MV-4-11 (cell line): ENCODE measurements at regions not wholly inside any gene's neighbourhood (a gene's known extent, or its start where the extent isn't known, plus 50 kb on each side); places are given as distances from the start of the nearest gene placed in this dataset.
A peak's percentile ranks its signal among the peaks of the same experiment; 100 is the strongest.

Experiments
- DNase-seq: peaks from one replicate; lab custom pipeline; 2025; lab: John Stamatoyannopoulos, UW

DNA sequence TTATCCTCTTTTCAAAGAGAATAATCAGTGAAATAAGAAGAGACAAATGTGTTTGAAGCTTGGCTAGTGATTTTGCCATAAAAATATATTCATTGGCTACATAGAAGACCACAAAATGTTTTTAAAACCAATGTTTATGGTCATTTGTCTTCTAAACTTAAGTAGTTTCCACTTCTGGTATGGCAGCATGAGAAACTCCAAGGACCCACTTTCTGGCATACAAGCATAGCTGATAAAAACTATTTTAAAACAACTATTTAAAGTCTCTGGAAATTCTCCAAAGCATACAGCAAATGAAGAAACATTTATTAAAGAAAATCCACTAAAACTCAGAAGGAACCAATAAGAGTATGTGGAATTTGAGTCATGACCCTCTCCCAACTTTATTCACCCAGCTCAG, 89.2 kb upstream of the TOMM7 start:
- no peak for DNase-seq

DNA sequence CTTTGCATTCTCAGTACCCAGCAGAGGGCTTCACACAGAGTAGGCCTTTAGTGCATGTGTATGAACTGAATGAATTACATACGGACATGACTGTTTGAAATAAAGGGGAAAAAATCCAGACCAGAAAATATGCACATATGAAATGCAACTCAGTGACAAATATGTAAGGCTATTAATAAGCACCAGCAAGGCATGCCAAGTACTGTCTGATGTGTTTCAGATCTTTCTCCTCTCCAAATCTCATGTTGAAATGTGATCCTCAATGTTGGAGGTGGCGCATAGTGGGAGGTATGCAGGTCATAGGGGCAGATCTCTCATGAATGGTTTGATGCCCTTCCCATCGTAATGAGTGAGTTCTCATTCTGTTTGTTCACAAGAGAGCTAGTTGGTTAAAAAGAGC, 87.3 kb upstream of the TOMM7 start:
- DNase-seq: no peak

DNA sequence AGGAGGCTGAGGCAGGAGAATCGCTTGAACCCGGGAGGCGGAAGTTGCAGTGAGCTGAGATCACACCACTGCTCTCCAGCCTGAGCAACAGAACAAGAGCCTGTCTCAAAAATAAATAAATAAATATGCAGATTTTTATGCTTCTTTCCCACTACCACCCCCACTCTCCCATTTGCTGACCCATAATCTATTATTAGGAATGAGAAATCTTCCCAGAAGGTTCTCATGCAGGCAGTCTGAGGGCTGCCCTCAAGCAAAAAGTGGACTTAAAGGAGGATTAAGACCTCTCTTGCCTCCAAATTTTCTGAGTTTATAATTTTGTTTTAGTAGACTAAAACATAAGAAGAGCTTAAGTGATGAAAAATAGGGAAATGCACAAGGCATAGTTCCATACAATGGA, 85.2 kb upstream of the TOMM7 start:
- no peak for DNase-seq

DNA sequence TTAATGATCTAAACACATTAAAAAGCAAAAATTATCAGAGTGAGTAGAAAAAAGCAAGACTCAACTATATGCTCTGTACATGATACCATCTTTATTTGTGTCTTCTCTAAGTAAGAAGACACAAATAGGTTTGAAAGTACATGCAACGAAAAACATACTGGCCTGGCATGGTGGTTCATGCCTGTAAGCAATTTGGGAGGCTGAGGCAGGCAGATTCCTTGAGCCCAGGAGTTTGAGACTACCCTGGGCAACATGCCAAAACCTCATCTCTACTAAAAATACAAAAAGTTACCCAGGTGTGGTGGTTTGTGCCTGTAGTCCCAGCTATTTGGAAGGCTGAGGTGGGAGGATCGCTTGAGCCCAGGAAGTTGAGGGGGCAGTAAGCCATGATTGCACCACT, 78.1 kb upstream of the TOMM7 start:
- DNase-seq: no peak

DNA sequence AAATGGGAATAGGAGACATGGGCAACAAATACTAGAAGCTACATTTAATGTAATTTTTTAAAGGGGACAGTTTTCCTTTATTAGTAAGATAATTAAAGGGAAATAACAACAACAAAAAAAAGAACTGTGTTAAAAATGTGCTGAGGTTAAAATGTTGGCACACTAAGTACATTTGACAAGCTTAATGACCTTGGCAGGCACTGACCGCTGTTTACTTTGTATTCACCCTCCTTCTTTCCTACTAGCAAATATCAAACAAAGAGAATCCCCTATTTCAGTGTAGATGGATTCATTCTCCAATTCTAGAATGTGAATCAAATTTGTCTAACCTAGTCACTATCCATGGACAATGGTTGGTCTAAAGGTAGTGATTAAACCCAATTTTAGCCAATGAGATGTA, 77.5 kb upstream of the TOMM7 start:
- DNase-seq: no peak

DNA sequence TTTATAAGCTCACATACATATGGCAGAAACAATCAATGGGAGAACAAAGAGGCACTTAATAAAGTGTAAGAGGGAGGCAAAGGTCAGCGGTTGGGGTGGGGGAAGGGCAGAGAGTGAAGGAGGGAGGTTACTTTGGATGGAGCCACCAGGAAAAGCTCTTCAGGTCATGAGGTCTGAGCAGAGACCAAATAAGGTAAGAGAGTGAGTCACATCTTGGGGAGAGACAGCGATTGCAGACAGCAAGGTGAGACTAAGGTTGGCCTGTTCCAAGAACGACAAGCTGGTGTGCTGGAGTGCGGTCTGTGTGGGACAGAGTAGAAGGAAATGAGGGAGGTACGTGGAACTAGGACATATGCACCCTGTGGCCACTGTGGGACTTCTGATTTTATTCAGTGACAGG, 74.3 kb upstream of the TOMM7 start:
- no peak for DNase-seq

DNA sequence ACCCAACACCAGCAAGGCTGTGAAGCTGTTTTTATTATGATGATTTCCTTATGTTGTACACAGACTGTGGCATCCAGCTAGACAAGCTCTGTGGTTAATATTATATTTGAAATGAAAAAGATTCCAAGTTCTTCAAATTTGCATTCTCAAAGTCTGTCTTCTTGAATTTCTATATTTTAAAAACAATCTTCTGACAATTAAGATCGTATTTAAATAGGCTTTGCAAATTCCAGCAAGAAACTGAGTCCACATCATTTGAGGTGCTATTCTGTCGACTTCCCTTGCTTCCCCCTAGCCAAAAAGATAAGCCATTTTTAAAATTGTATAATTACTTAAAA, 73.1 kb upstream of the TOMM7 start:
- no peak for DNase-seq

DNA sequence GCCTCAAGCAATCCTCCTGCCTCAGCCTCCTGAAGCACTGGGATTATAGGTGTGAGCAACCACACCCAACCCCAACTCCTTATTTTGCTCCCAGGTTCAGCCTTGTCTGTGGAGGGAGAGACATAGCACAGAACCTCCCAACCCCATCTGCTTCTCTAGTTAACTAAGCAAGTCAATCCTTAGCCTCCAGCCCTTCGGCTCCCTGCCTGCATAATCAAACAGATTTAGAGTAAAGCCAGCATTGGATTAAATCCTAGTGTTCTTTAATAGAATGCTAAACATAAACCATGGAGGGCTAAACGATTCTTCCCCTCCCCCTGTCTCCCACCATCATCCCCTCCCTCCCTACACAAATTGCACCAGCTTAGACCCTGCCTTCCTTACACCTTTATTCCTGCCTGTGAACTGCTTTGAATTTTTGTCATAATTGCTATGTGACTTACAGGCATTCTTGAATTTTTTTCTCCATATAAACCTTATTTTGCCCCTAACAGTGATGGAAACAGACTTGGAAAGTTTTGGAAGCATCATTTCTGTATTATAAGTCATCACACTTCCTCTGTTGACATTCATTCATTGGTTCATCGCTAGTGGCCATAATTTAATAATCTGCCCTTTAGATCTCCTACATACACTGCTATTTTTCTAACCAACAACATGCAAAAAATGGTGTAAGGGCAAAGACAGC, 72.6 kb upstream of the TOMM7 start:
- DNase-seq: no peak

DNA sequence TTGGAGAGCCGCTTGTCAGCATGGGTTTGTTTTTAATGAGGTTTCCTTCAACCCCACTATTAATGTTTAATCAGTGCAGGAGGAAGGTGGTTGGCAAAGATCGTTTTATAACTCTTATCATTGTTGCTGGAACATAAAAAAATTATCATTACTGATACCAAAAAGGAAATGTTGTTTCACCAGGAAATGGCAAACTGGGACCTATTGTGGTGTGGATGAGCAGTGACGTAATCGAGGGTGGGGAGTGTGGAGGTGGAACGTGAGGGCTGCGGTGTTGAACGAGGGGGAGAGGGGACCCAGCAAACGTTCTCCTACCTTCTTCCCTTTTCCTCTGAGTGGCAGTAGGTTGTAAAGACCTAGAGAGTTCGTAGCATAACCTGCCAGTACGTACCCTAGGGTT, 71.9 kb upstream of the TOMM7 start:
- DNase-seq: no peak

DNA sequence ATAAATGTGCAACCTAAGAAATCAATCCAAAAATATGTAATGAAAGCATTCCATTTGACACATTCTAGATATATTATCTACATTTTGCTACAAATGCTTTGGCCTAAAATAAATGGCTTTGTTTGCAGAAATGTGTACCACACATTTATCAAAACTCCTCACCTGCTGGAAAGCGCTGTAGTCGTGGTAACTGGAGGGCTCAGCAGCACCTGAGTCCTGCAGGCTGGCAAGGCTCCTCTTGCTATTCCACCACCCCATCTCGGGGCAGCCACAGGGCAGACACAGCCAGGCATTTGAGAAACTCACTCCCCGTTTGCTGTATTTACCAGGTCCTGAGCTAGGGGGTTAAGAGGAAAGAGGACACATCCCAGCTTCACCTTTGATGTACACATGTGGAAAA, 68.1 kb upstream of the TOMM7 start:
- no peak for DNase-seq

DNA sequence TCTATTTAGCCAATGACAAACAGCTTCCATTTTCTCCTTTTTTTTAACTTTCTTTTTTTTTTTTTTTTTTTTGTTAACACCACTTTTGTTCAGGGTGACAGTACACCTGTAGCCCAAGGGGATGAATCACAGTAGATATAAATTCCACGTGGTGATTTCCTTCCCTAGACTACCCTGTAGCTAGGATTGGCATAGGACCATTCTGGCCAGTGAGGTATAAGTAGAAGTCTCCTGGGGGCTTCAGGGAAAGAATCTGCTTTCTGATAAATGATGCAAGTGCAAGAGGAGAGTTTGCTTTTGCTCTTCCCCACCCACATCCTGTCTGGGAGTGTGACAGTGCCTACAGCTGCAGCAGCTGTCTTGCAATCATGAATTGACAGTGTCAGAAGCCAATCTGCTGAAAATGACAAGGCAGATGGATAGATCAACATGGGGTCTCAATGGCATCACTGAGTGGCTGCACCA, 63.2 kb upstream of the TOMM7 start:
- DNase-seq: peak; percentile 76

DNA sequence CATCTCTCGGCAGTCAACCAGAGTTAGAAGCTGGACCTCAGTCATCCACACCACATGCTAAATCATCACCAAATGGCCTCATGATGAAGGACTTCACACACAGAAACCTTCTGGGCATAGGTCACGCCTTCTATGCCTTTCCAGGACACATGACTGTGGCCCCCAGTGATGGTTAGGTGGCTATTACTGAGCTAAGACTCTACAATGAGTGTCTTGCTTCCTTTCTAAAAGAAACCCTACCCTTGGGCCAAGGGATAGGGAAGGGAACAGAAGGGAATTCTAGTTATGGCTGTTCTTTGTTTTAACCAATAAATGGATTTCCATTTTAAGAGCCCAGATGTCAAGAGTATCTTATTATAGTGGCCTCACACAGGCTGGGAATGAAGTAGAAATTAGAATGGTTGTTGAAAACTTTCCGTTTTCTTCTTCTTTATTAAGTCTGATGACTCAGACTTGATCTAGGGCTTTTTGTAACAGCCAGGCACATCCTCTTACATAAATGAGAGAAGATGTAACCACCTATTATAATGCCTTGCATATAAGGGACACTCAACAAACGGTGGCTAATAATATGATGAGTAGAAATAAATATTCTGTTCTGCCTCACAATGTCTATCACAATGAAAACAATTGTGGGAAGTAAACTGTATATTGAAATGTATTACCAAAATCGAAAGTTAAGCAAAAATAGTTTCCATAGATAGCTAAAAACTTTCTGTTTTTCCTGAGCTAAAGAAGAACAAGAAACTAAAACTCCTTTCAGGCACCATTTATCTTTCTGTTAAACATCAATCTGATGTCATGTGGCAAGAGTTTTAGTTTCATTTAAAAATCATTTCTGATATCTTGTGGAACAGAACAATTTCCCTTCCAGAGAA, 62.5 kb upstream of the TOMM7 start:
- DNase-seq: peak; percentile 60

DNA sequence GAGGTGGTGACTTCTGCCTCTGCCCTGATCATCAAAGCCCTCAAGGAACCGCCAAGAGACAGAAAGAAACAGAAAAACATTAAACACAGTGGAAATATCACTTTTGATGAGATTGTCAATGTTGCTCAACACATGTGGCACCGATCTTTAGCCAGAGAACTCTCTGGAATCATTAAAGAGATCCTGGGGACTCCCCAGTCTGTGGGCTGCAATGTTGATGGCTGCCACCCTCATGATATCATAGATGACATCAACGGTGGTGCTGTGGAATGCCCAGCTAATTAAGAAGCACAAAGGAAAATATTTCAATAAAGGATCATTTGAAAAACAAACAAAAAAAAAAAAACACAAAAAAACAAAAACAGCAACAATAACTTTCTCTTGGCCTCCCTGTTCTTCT, 59.5 kb upstream of the TOMM7 start:
- no peak for DNase-seq

DNA sequence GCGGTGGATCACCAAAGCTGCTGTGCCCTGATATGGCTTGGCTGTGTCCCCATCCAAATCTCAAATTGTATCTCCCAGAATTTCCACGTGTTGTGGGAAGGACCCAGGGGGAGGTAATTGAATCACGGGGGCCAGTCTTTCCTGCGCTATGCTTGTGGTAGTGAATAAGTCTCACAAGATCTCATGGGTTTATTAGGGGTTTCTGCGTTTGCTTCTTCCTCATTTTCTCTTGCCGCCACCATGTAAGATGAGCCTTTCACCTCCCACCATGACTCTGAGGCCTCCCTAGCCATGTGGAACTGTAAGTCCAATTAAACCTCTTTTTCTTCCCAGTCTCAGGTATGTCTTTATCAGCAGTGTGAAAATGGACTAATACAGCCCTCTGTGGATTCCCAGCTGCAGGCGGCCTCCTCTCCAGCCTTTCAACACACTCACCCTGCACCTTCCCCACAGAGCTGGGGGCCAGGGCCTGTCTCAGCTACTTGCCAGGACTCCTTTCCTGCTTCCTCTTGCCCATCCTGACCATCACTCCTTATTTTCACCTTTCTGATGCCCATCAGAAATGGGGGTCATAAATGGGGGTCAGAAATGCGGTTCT, 57.2 kb upstream of the TOMM7 start:
- DNase-seq: no peak

DNA sequence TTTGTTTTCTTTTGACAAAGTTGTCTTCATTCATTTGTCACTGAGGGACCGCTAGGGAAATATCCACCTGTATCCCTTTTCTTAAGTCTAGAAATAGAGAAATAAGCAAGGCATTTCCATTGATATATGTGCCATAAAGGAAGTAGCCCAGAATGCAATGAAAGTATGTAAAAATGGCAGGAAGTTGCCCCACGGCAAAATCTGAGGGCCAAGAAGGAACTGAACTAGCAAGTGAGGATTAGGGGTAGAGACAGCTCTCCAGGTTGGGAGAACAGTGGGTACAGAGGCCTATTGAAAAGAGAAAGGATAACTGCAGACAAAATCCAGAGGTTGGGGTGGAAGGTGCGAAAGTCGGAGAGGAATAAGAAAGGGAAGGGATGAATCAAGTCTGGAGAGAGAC, 56.6 kb upstream of the TOMM7 start:
- peak; percentile 58 for DNase-seq

DNA sequence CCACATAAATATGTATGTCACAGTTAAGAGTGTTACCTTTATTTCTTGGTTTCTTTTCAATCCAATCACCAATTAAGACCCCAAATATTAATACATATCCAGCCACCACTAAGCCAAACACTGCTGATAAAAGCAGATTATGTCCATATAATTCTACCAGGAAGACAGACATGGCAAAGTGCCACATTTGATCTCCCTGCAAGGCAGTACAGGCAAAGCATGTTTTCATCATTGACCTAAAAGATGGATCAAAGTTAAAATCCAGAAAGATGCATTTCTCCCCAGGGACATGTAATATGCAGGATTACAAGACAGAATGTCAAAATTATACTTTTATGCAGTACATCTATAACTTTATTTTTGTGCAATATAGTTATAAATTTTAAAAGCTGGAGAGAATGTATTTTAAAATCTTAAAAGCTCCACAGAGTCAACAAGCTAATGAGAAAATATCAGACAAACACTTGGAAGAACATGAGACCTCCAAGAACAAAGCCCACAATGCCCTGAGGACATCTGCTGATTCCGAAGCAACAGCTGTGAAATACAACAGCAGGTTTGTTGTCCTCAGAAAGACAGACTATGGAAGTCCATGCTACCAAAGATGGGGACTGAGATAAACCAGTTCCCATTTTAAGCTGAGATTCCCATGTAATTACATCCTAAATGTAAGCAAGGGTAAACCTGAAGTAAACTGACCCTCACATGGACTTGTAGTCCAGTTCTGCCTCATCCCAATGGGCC, 54.5 kb upstream of the TOMM7 start:
- no peak for DNase-seq

DNA sequence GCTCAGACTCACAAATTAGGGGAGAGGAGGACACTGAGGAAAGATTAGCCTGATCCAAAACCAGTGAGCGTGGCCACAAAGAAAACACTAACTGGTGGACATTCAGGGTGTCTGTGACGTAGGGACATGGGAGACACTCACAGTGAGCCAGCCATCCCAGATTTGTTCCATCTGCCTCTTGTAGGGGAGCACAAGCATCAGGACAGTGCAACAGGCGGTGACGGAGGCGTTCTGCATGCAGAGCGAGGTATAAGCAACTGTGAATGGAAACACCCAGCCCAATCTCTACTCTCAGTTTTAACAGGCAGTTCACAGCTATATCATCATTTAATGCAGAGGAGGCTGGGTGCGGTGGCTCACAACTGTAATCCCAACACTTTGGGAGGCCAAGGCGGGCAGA, 52.8 kb upstream of the TOMM7 start:
- no peak for DNase-seq

DNA sequence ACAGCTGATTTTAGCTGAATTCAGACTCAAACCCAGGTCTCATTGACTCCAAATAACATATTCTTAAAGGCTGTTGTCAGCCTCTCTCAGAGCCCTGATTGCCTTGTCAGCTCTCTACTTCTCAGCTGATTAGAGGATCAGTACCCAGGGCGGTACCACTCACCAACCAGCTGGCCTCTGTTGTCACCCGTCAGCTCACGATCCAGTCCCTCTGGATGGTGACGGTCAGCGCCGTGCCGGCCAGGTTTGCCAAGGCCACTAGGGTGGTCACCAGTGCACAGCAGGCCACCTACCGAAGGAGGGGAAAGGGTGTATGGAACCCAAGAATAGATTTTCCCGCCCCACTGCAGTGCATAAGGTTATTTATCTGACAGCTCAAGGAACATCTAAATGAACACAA, 52.3 kb upstream of the TOMM7 start:
- DNase-seq: no peak
